ENCODE measurements at regions not wholly inside any gene's neighbourhood (a gene's known extent, or its start where the extent isn't known, plus 50 kb on each side); places are given as distances from the start of the nearest gene placed in this dataset.

DNA sequence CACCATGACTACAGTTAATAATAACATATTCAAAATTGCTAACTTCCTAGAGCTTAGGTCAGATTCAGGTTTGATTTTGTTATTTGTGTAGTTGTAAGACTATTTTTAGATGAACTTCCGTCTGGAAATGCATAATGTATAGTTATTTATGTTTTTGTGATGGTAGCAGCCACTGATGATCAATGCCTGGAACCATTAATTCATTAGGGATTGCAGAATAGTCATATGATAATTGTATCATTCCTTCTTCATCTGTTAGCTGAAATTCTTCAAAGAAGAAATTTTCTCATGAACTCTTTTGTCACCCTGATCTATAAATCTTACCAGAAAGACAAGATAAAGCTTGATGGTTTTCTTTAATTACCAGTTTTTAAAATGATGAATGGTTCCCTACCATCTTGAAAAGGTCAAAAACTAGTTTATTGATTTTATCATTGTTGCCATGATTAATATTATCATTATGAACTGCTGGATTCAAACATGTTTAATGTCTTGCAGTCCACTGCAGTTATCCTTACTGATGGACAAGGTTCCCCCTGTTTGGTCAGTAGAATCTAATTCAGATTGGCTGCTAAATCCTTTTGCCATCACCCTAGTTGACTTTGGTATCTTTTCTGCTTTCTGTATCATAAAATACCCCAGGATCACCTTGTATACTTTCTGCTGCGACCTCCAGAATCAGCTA is 433.3 kb downstream of the GPAM start:
- TF ChIP-seq CREM (IDR thresholded peaks at IDR 0.05; ENCODE audit: low read depth) (no peak), CTCF (IDR thresholded peaks at IDR 0.05 in 2 of 3, conservative IDR thresholded peaks at IDR 0.05 in 1 of 3; ENCODE audit: control insufficient read depth in 2 of 3, extremely low read depth in 1 of 3, insufficient read depth in 1 of 3, low read depth in 3 of 3, low read length in 3 of 3) (no peak), POLR2AphosphoS5 (IDR thresholded peaks at IDR 0.05; ENCODE audit: low read length) (no peak), ZNF24 (IDR thresholded peaks at IDR 0.05) (no peak), SREBF2 (IDR thresholded peaks at IDR 0.05; ENCODE audit: low read length) (no peak), CHD1 (IDR thresholded peaks at IDR 0.05; ENCODE audit: low read depth, low read length) (no peak), EP300 (IDR thresholded peaks at IDR 0.05; ENCODE audit: borderline replicate concordance in 1 of 2, control insufficient read depth in 1 of 2, low read depth in 2 of 2, low read length in 2 of 2) (no peak), RELA (IDR thresholded peaks at IDR 0.05; ENCODE audit: borderline replicate concordance, partially characterized antibody) (no peak), MXI1 (IDR thresholded peaks at IDR 0.05; ENCODE audit: low read depth, low read length) (no peak), POLR2A (IDR thresholded peaks at IDR 0.05; ENCODE audit: low read depth, low read length) (no peak), CEBPB (IDR thresholded peaks at IDR 0.05; ENCODE audit: borderline replicate concordance in 1 of 2, low read depth in 2 of 2, low read length in 2 of 2) (no peak), RAD51 (IDR thresholded peaks at IDR 0.05) (no peak)
- TF ChIP-seq, protein P1, sequence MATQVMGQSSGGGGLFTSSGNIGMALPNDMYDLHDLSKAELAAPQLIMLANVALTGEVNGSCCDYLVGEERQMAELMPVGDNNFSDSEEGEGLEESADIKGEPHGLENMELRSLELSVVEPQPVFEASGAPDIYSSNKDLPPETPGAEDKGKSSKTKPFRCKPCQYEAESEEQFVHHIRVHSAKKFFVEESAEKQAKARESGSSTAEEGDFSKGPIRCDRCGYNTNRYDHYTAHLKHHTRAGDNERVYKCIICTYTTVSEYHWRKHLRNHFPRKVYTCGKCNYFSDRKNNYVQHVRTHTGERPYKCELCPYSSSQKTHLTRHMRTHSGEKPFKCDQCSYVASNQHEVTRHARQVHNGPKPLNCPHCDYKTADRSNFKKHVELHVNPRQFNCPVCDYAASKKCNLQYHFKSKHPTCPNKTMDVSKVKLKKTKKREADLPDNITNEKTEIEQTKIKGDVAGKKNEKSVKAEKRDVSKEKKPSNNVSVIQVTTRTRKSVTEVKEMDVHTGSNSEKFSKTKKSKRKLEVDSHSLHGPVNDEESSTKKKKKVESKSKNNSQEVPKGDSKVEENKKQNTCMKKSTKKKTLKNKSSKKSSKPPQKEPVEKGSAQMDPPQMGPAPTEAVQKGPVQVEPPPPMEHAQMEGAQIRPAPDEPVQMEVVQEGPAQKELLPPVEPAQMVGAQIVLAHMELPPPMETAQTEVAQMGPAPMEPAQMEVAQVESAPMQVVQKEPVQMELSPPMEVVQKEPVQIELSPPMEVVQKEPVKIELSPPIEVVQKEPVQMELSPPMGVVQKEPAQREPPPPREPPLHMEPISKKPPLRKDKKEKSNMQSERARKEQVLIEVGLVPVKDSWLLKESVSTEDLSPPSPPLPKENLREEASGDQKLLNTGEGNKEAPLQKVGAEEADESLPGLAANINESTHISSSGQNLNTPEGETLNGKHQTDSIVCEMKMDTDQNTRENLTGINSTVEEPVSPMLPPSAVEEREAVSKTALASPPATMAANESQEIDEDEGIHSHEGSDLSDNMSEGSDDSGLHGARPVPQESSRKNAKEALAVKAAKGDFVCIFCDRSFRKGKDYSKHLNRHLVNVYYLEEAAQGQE (IDR thresholded peaks at IDR 0.05; ENCODE audit: low read depth, low read length): no peak
